ENCODE measurements at regions not wholly inside any gene's neighbourhood (a gene's known extent, or its start where the extent isn't known, plus 50 kb on each side); places are given as distances from the start of the nearest gene placed in this dataset.

DNA sequence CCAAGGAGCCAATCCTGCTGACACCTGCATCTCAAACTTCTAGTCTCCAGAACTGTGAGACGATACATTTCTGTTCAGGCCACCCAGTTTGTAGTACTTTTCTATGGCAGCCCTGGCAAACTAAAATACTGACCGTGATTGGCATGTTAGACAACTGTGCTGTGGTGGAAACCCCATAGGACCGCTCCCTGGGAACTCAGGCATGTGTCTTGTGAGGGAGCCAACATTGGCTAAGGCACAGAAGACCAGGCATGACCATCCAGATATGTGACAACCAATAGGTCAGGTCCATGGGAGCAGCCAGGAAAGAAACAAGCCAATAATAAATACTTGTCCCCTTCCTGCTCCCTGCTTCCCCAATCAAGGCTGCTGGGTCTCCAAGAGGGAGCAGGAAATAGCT lies 101.4 kb upstream of the MPDZ start:
- no peak for DNase-seq

DNA sequence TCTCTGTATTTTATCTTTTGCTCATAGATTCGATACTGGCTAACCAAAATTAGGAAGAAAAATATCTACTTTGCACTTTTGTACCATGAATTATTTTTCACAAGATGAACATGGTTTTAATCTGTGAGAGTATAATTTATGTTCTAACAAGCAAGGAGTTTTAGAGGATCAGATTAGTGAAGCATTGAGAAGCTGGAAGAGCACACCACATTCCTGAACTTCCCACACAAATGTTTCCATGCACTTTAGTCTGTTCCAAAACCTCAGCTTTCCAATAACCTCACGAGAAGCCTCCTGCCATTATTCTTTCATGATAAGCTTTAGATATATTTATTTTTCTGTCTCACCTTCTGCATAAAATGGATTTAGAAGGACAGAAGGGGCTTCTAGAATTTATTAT lies 98.7 kb upstream of the MPDZ start:
- DNase-seq: peak; percentile 16

DNA sequence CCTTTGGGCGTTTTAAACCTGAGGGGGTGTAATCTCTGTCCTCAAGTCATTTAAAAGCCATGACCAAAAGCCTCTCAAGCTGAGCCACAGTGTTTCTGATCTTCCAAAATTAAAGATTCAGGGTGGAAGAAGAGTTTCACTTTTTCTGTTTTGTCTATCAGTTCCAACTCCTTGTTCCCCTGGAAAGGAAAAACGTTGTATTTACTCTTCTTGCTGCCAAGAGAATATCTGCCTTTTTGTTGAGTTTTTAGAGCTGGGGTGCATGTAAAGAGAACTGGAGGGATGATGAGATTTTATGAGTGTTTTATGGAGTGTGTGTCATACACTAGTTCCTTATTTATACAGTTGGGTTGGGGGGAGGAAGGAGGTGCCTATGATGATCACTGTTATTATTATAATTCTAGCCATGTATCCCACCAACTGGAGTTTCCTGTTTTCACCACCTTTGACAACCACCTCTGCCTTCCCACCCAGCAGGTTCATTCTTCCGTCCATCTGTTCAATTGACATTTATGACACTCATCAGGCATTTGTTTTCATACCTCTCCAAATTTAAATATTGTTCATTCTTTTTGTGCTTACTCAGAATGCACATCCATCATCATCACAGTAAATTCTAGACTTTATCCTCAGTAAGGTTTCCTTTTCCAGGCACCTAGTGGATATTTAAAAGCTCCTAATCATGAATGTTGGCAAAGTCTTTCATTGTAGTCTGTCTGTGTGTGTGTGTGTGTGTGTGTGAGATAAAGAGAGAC lies 97.9 kb upstream of the MPDZ start:
- DNase-seq: peak; percentile 60

DNA sequence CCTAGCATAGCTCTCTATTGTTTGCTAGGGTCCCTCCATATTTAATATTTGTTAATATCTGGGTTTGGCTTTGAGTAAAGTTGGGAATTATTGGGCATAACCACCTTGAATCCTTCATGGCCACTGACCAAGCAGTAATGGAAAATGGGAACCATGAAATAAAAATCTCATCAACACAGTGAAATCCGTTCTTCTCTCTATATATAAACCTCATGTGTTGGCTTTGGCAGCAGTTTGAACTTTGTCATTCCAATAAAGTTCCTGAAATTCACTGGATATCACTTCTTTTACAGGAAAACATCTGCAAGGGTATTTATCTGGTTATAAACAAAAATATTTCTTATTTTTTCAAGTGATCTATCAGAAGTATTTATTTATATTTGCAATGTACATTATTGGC lies 93.0 kb upstream of the MPDZ start:
- no peak for DNase-seq

DNA sequence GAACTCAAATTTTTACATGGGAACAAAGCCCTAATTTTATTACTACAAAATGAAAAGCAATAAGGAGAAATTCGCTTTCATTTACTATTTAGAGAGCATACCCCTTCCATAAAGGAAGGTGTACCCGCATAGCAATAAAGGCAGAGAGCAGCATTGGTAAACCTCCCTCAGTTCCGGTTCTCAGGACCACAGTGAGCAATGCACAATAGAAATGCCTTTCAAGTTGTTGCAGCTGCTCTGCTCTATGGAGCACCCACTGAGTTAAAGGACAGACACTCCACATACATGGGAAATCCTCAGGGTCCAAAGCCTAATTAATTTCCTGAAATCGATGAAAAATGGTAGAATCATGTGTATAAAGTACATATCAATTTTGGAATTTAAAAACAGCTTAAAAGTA lies 89.9 kb upstream of the MPDZ start:
- no peak for DNase-seq

DNA sequence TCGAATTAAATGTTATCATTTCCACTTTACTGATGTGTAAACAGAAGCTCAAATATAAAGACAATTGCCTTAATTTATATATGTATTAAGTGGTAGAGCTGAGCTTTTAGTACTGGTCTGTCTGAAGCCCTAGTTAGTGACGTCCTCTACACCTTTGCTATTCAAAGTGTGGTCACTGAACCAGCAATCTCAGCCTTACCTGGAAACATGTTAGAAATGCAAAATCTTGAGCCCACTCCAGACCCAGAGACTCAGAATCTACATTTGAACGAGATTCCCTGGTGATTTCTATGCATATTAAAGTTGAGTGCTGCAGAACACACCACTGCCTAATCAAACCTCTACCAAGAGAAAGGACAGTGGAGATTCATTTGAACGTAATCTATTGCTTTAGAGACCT lies 88.3 kb upstream of the MPDZ start:
- no peak for DNase-seq

DNA sequence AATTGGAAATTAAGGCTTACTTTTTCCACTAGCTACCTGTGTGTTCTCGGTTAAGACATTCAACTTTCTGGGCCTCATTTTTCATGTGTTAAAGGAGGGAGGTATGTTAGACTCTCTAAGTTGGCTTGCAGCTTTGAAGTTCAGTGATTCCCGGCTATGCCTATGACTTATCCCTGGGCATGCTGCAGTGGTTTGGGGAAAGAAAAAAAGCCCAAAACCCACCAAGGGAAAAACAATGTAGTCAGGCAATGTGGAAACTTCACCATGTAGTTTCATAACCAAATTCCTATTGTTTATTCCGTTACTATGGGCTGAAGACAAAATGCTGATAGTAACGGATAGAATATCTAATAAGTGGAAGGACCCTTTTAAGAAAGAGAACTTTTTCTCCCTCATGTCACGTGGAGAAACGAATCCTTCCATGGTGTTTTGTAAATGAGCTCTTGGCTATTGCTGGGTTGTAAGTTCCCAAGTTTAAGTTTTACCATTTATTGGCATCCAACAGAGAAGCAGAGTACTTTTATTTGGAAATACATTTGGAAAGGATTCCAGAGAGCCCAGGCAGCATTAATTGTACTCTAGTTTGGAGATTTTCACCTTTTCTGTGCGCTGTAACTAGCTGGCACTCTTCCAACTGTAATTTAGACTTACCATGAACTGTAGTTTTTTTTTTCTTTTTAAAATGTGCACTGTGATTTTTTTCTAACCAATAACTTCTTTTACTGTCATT lies 84.9 kb upstream of the MPDZ start:
- DNase-seq: no peak

DNA sequence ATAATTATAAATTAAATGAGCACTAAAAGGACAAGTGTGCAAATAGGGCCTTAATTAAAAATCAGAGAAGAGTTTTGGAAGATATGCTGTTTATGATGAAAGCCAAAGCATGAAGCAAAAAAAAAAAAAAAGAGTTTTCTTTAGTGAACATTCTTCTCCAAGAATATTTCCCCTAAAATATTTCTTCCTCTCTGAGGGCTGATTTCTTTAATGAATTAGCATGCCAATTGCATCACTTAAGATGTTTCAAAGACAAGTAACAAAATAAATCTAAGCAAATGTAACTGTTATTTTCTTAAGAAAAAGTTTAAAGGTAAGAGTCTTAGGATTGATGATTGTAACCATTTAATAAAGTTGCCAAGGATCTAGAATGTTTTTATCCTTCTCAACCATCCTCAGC lies 81.6 kb upstream of the MPDZ start:
- no peak for DNase-seq

DNA sequence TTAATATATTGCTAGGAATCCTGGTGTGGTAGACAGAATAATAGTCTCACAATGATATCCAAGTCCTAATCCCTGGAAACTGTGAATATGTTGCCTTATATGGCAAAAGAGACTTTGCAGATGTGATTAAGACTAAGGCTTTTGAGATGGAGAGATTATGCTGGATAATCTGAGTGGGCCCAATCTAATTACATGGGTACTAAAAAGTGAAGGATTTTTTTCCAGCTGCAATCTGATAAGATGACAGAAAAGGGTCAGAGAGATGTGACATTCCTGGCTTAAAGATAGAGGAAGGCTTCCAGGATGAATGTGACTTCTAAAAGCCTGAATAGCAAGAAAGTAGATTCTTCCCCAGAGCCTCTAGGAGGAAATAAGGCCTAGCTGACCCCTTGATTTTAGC lies 80.7 kb upstream of the MPDZ start:
- DNase-seq: no peak

DNA sequence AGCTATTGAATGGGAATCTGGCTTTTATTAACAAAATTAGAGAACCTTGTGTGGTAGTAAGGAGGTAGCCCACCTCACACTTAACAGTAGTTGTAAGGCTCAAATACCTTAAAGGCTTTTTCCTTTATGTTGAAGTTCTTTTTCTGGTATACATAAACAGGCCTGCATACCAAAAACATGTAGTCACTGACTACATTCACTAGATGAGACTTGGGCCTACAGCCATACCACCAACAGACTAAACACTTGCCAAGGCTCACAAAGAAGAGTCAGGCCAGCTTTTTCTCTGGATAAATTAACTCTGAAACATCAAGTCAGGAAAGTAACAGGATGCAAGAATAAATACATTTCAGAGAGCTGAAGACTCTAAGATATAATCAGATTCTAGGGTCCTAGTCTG lies 78.6 kb upstream of the MPDZ start:
- DNase-seq: peak; percentile 76

DNA sequence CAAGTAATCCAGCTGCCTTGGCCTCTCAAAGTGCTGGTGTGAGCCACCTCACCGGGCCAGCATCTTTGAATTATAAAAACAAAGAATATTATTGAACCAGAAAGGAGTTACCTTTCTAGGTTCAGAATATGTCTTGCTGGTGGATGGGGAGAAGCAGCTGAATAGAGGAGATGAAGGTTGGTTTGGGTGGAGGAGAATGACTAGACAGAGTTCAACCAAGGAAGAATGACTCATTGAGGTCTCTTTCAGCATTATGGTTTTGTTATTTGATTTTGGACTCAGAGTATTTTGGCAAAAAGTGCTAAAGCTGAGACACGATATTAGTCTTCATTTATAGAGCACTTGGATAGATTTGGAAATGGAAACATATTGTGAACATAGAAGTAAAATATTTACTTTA lies 75.2 kb upstream of the MPDZ start:
- no peak for DNase-seq

DNA sequence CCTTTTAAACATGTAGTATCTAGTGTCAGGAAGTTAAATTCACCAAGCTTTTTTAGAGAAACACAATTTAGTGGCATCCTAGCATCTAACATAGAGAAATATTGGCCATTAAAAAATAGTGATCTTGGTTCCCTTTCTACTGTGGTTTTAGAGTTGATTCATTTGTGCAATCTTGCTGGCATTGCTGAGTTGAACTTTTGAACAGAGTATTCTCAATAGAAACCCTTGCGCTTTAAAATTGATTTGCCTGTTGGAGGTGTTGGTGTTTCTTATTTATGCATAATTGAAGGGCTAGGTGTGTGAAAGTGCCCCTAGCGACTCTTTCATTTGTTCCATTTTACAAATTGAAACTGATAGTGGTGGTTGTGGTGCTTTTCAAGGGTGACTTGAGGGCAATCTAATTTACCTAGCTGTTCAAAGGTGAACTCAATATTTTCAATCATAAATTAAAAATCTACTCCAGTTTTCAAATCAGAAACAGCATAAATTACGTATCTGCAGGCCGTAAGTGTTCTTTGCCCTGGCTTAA lies 73.0 kb upstream of the MPDZ start:
- DNase-seq: no peak

DNA sequence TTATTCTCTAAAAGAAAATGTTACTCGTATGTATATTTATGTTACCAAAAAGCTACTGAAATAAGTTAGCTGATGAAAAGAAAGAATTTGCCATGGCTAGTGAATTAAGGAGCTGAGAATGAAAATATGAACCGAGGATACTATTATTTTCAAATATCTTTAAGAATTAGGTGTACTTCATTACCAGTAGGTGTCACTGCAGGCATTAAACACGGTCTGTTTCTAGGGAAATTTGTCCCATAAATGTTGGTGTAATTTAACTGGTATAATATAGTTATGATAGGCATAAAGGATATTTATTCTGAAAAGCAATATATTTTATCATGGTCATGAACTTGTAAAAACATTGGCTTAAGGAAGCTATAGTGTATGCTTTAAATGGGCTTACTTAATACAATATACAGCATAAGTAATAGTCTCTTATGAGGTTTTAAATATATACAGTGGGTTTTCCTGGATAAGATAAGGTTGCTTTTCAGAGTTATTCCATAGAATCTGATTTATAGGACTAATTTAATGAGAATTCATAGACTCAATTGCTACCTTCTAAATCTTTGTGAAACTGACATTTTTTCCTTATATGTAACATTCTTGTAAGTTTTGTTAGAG lies 72.4 kb upstream of the MPDZ start:
- DNase-seq: peak; percentile 12

DNA sequence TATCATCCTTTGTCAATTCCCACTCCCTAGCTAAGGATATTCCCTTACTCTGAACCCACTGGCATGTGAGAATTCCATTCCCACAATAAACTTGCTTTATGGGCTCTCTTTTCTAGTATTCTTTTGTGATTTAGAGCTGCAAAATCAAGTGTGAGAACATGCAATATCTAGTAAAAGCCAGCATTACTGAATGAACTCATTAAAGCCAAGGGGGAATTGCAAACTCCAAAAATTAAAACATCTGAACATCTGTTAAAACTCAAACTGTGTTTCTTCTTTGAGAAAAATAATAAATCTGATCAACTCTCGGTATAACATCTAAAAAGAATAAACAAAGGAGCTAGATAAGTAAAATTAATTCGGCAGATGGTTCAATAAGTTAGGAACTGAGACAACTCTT lies 53.1 kb upstream of the MPDZ start:
- no peak for DNase-seq

DNA sequence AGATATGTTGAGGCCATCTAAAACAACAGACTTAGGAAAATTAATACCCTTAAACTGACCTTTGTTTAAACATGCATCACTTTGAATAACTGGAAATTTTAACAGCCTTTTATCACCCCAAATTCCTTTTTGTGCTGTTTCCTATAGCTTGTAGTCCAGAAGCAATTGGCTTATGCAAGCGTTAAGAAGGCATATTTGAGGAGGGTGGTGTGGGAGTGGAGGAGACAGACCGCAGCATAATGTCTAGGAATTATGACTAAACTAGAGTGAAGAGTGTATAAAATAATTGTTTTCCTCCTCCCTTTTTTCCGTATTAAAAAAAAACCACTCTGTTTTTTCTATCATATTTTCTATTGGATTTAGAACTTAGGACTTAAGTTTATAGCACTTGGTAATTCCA lies 51.8 kb upstream of the MPDZ start:
- DNase-seq: peak; percentile 62

DNA sequence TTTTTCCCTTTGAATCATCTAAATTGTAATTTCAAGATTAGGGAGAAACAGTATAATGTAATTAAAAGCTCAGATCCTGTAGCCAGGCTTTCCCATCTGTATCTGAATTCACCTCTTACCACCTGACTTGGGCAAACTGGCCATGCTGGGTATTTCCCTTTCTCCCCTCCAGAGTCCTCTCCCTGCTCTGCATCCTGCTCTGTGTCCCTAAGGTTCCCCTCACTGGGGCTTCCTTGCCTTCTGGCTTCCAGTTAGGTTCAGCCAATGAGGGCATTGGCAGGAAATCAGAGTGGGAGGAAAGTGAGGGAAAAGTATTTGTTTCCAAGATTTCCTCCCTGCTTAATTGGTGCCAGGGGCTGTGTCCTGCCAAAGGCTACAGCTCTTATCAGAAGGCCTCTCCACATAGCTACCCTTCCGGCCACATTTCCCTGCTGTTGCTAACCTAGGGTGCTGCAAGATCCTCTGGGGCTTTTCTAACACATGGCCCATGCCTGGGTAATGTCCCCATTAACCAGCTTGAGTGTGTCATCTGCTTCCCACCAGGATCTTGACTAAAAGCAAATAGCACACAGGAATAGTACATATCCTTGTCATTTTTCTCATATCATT lies 51.0 kb upstream of the MPDZ start:
- peak; percentile 76 for DNase-seq
